ENCODE measurements at regions not wholly inside any gene's neighbourhood (a gene's known extent, or its start where the extent isn't known, plus 50 kb on each side); places are given as distances from the start of the nearest gene placed in this dataset.

- no peak for DNase-seq
Measured at GRCh38 chr11:133693110-133693509, 152.2 kb downstream of the SPATA19 start.

GRCh38 chr11:133692126-133692934 is 153.0 kb downstream of the SPATA19 start:
- DNase-seq: no peak

GRCh38 chr11:133687781-133688180 is 155.5 kb upstream of the OPCML start:
- DNase-seq: no peak

GRCh38 chr11:133681901-133682300 is 149.6 kb upstream of the OPCML start:
- DNase-seq: peak; percentile 5

GRCh38 chr11:133679896-133680295 is 147.6 kb upstream of the OPCML start:
- DNase-seq: no peak

GRCh38 chr11:133678191-133678590 is 145.9 kb upstream of the OPCML start:
- no peak for DNase-seq

- no peak for DNase-seq
Measured at GRCh38 chr11:133677387-133677786, 145.1 kb upstream of the OPCML start.

- no peak for DNase-seq
Measured at GRCh38 chr11:133676265-133676664, 144.0 kb upstream of the OPCML start.

- no peak for DNase-seq
Measured at GRCh38 chr11:133669371-133670053, 137.2 kb upstream of the OPCML start.

- no peak for DNase-seq
Measured at GRCh38 chr11:133663135-133663985, 131.1 kb upstream of the OPCML start.

GRCh38 chr11:133661846-133662245 is 129.5 kb upstream of the OPCML start:
- DNase-seq: no peak

GRCh38 chr11:133660202-133660568 is 127.9 kb upstream of the OPCML start:
- DNase-seq: no peak

GRCh38 chr11:133659538-133660201 is 127.4 kb upstream of the OPCML start:
- no peak for DNase-seq

- no peak for DNase-seq
Measured at GRCh38 chr11:133657054-133657453, 124.8 kb upstream of the OPCML start.

- DNase-seq: no peak
Measured at GRCh38 chr11:133656082-133656635, 123.9 kb upstream of the OPCML start.

GRCh38 chr11:133654630-133655212 is 122.4 kb upstream of the OPCML start:
- DNase-seq: no peak

GRCh38 chr11:133653336-133653735 is 121.0 kb upstream of the OPCML start:
- no peak for DNase-seq

- no peak for DNase-seq
Measured at GRCh38 chr11:133650082-133650481, 117.8 kb upstream of the OPCML start.

- DNase-seq: no peak
Measured at GRCh38 chr11:133649040-133649439, 116.7 kb upstream of the OPCML start.

GRCh38 chr11:133639408-133639807 is 107.1 kb upstream of the OPCML start:
- no peak for DNase-seq

- no peak for DNase-seq
Measured at GRCh38 chr11:133638921-133639320, 106.6 kb upstream of the OPCML start.

- peak; percentile 57 for DNase-seq
Measured at GRCh38 chr11:133636711-133637355, 104.5 kb upstream of the OPCML start.

All from NCI-H2227 treated with DMSO at 0.1 percent for 48 hours (cell line).